Fibroblast of lung (primary cell): ENCODE measurements at regions not wholly inside any gene's neighbourhood (a gene's known extent, or its start where the extent isn't known, plus 50 kb on each side); places are given as distances from the start of the nearest gene placed in this dataset.

Experiments
- DNase-seq, 2 donors: peaks; one replicate each; pipeline versions ENCODE4 v3.0.0 to v3.0.0-alpha.2; 2010; ENCODE audit warnings: low read depth in 2 of 2
- H2AFZ ChIP-seq: 2 replicates; pipeline ENCODE4 v1.5.1; 2012; ENCODE audit warnings: low read length, control low read depth, inconsistent platforms
- H3K27ac ChIP-seq: 2 replicates; pipeline ENCODE4 v1.5.1; 2011; ENCODE audit warnings: low read length, control low read depth; ENCODE audit not compliant: insufficient read depth
- H3K27me3 ChIP-seq: 2 replicates; pipeline ENCODE4 v1.5.1; 2011; ENCODE audit warnings: mild to moderate bottlenecking, low read length; ENCODE audit not compliant: control insufficient read depth, insufficient read depth
- H3K36me3 ChIP-seq: 2 replicates; pipeline ENCODE4 v1.5.1; 2011; ENCODE audit warnings: low read length; ENCODE audit not compliant: control insufficient read depth, insufficient read depth
- H3K4me1 ChIP-seq: 2 replicates; pipeline ENCODE4 v1.5.1; 2011; ENCODE audit warnings: low read length; ENCODE audit not compliant: control insufficient read depth, insufficient read depth; ENCODE audit errors: extremely low read depth
- H3K4me2 ChIP-seq: 2 replicates; pipeline ENCODE4 v1.5.1; 2011; ENCODE audit warnings: low read length, control low read depth; ENCODE audit not compliant: insufficient read depth; ENCODE audit errors: extremely low read depth
- H3K4me3 ChIP-seq, 4 experiments: fragments of 200-600 bp in 1 of 4; sonication (generic) in 1 of 4; replicated peaks in 1 of 4; 2 replicates each; pipeline ENCODE4 v1.5.1; 2011 to 2016; ENCODE audit warnings: low read length in 4 of 4, low read depth in 3 of 4, mild to moderate bottlenecking in 3 of 4, control low read depth in 2 of 4, inconsistent platforms in 1 of 4, mixed read lengths in 1 of 4; ENCODE audit not compliant: insufficient read depth in 1 of 4; ENCODE audit errors: control extremely low read depth in 1 of 4
- H3K79me2 ChIP-seq: 2 replicates; pipeline ENCODE4 v1.5.1; 2012; ENCODE audit warnings: mild to moderate bottlenecking, low read length, inconsistent platforms; ENCODE audit not compliant: control insufficient read depth, insufficient read depth
- H3K9ac ChIP-seq: 2 replicates; pipeline ENCODE4 v1.5.1; 2011; ENCODE audit warnings: mild to moderate bottlenecking, low read length, control low read depth; ENCODE audit not compliant: insufficient read depth
- H3K9me3 ChIP-seq: 2 replicates; pipeline ENCODE4 v1.5.1; 2012; ENCODE audit warnings: low read depth, low read length; ENCODE audit not compliant: control insufficient read depth, insufficient read depth
- H4K20me1 ChIP-seq: 2 replicates; pipeline ENCODE4 v1.5.1; 2011; ENCODE audit warnings: low read length; ENCODE audit not compliant: control insufficient read depth, insufficient read depth; ENCODE audit errors: extremely low read depth
- CTCF ChIP-seq, 2 donors: IDR thresholded peaks in 1 of 2; conservative IDR thresholded peaks in 1 of 2; 1 replicate in 1 of 2; 2 replicates in 1 of 2; pipeline ENCODE4 v1.5.1; 2011 to 2012; ENCODE audit warnings: low read length in 2 of 2, control low read depth in 1 of 2, inconsistent platforms in 1 of 2, low read depth in 1 of 2, mild to moderate bottlenecking in 1 of 2
- EZH2 ChIP-seq: IDR thresholded peaks from 2 replicates; pipeline ENCODE4 v1.5.1; 2012; ENCODE audit warnings: low read length, control low read depth, mild to moderate bottlenecking; ENCODE audit errors: missing control alignments

- H3K27me3 ChIP-seq: no peaks in the 10 kb centered on the region
- H3K4me1 ChIP-seq: no peaks in the 10 kb centered on the region
- H3K9me3 ChIP-seq: no peaks in the 10 kb centered on the region
- H3K4me3 ChIP-seq: no peak overlapping the region
- no peak overlapping the region for H3K27ac ChIP-seq
- TF ChIP-seq EZH2 (no peak), CTCF (conservative IDR thresholded peaks at IDR 0.05 in 1 of 2, IDR thresholded peaks at IDR 0.05 in 1 of 2; ENCODE audit: low read depth in 1 of 2, low read length in 2 of 2) (no peak)
- H3K4me2 ChIP-seq: no peak overlapping the region
- H4K20me1 ChIP-seq: no peaks in the 10 kb centered on the region
- DNase-seq: no peak
- H3K9ac ChIP-seq: no peak overlapping the region
- no peaks in the 10 kb centered on the region for H3K36me3 ChIP-seq
- H3K79me2 ChIP-seq: no peaks in the 10 kb centered on the region
- no peak overlapping the region for H2AFZ ChIP-seq
Observed at GRCh38 chr12:30537228-30537627, 158.4 kb downstream of the IPO8 start.

GRCh38 chr12:30533558-30534265, 162.0 kb downstream of the IPO8 start:
- Histone ChIP-seq H3K27me3 (no peaks in the 10 kb centered on the region), H3K36me3 (no peaks in the 10 kb centered on the region), H2AFZ (no peak overlapping the region), H3K27ac (no peak overlapping the region), H3K9me3 (no peaks in the 10 kb centered on the region), H3K9ac (no peak overlapping the region), H4K20me1 (no peaks in the 10 kb centered on the region), H3K4me3 (no peak overlapping the region), H3K79me2 (no peaks in the 10 kb centered on the region), H3K4me2 (no peak overlapping the region), H3K4me1 (no peaks in the 10 kb centered on the region)
- DNase-seq: peak in 1 of 2 donors; percentile 19
- TF ChIP-seq CTCF (conservative IDR thresholded peaks at IDR 0.05 in 1 of 2, IDR thresholded peaks at IDR 0.05 in 1 of 2; ENCODE audit: low read depth in 1 of 2, low read length in 2 of 2) (no peak), EZH2 (no peak)

- Histone ChIP-seq H3K27me3 (no peaks in the 10 kb centered on the region), H3K27ac (no peak overlapping the region), H3K9me3 (no peaks in the 10 kb centered on the region), H3K4me2 (no peak overlapping the region), H3K79me2 (no peaks in the 10 kb centered on the region), H3K4me3 (no peak overlapping the region), H3K4me1 (no peaks in the 10 kb centered on the region), H3K9ac (no peak overlapping the region), H3K36me3 (no peaks in the 10 kb centered on the region), H2AFZ (no peak overlapping the region), H4K20me1 (no peaks in the 10 kb centered on the region)
- no peak for DNase-seq
- TF ChIP-seq EZH2: no peak
- TF ChIP-seq CTCF (conservative IDR thresholded peaks at IDR 0.05 in 1 of 2, IDR thresholded peaks at IDR 0.05 in 1 of 2; ENCODE audit: low read depth in 1 of 2, low read length in 2 of 2): no peak
Observed at GRCh38 chr12:30531731-30532678, 163.7 kb downstream of the IPO8 start.
